ENCODE measurements at regions not wholly inside any gene's neighbourhood (a gene's known extent, or its start where the extent isn't known, plus 50 kb on each side); places are given as distances from the start of the nearest gene placed in this dataset.

GRCh38 chr3:41045491-41045890 lies 153.8 kb upstream of the CTNNB1 start:
- TF ChIP-seq CTCF (IDR thresholded peaks at IDR 0.05) (no peak), POLR2A (IDR thresholded peaks at IDR 0.05) (no peak)
